ENCODE measurements at regions not wholly inside any gene's neighbourhood (a gene's known extent, or its start where the extent isn't known, plus 50 kb on each side); places are given as distances from the start of the nearest gene placed in this dataset.

DNA sequence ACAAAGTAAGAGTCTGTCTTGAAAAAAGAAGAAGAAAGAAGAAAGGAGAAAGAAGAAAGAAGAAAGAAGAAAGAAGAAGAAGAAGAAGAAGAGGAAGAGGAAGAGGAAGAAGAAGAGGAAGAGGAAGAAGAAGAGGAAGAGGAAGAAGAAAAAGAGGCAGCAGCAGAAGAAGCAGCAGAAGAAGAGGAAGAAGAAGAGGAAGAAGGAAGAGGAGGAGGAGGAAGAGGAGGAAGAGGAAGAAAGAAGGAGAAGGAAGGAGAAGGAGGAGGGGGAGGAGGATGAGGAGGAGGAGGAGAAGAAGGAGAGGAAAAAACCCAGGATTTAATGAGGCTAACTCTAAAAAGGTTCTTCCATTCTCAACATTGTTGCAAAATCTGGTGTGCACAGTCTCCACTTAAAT, 95.4 kb upstream of the PDE10A start:
- no peak overlapping the region for H3K4me3 Mint-ChIP-seq
- no peak overlapping the region for H3K4me2 ChIP-seq (replicated peaks; ENCODE audit: low read depth, low read length, poor library complexity, severe bottlenecking)
- H3K27ac ChIP-seq (ENCODE audit: low read length in 2 of 2) = no peak overlapping the region
- TF ChIP-seq CTCF (IDR thresholded peaks at IDR 0.05) = no peak
- no peak for TF ChIP-seq EZH2 (IDR thresholded peaks at IDR 0.05; ENCODE audit: borderline replicate concordance, insufficient read depth, low read depth, low read length, poor library complexity, severe bottlenecking)
- peaks cover 5% of the 10 kb centered on the region for H3K9me3 Mint-ChIP-seq (ENCODE audit: insufficient read depth)
- DNase-seq = no peak
- no peaks in the 10 kb centered on the region for H3K4me1 ChIP-seq (ENCODE audit: control insufficient read depth in 2 of 2, insufficient read depth in 2 of 2, low read length in 2 of 2)
- ChIA-PET POLR2A (no interaction called here), CTCF (no interaction called here)
- H2AFZ ChIP-seq (ENCODE audit: insufficient read depth, low read depth, low read length, poor library complexity, severe bottlenecking) = no peak overlapping the region
- H3K36me3 ChIP-seq (replicated peaks in 1 of 2; ENCODE audit: control extremely low read depth in 1 of 2, control insufficient read depth in 1 of 2, extremely low read depth in 1 of 2, insufficient read depth in 2 of 2, low read length in 1 of 2) = no peaks in the 10 kb centered on the region
- no peaks in the 10 kb centered on the region for H3K79me2 ChIP-seq (ENCODE audit: control insufficient read depth, insufficient read depth, low read length)
- H3K4me1 Mint-ChIP-seq = no peaks in the 10 kb centered on the region
- no peaks in the 10 kb centered on the region for H3K27me3 ChIP-seq (replicated peaks in 1 of 4; ENCODE audit: control extremely low read depth in 1 of 4, control insufficient read depth in 3 of 4, insufficient read depth in 4 of 4, low read length in 3 of 4)
- H3K4me3 ChIP-seq (ENCODE audit: control extremely low read depth in 1 of 5, extremely low read depth in 1 of 5, insufficient read depth in 1 of 5, low read depth in 2 of 5, low read length in 4 of 5) = no peak overlapping the region
- ATAC-seq (ENCODE audit: low read depth) = no peak
- peaks cover 13% of the 10 kb centered on the region for H3K27me3 Mint-ChIP-seq
- H3K27ac Mint-ChIP-seq = no peak overlapping the region
- no peak overlapping the region for H3K9ac ChIP-seq (ENCODE audit: low read length)
- H4K20me1 ChIP-seq (ENCODE audit: control insufficient read depth, insufficient read depth, low read length, poor library complexity, severe bottlenecking) = no peaks in the 10 kb centered on the region
- peaks cover 0 to 3% (median 0%) of the 10 kb centered on the region in 3 donors for H3K9me3 ChIP-seq (ENCODE audit: control extremely low read depth in 1 of 3, control insufficient read depth in 2 of 3, insufficient read depth in 1 of 3, low read length in 2 of 3)
- intact Hi-C loops (cut with micrococcal nuclease) = no loop called here

GRCh38 chr6:165755583-165755982, 92.5 kb upstream of the PDE10A start:
- Mint-ChIP-seq H3K4me3 (no peak overlapping the region), H3K4me1 (no peaks in the 10 kb centered on the region), H3K27ac (no peak overlapping the region), H3K27me3 (peaks cover 8% of the 10 kb centered on the region), H3K9me3 (ENCODE audit: insufficient read depth) (no peaks in the 10 kb centered on the region)
- intact Hi-C loops (cut with micrococcal nuclease) = no loop called here
- Histone ChIP-seq H3K79me2 (ENCODE audit: control insufficient read depth, insufficient read depth, low read length) (no peaks in the 10 kb centered on the region), H3K27ac (ENCODE audit: low read length in 2 of 2) (no peak overlapping the region), H3K27me3 (replicated peaks in 1 of 4; ENCODE audit: control extremely low read depth in 1 of 4, control insufficient read depth in 3 of 4, insufficient read depth in 4 of 4, low read length in 3 of 4) (no peaks in the 10 kb centered on the region), H3K9ac (ENCODE audit: low read length) (no peak overlapping the region), H3K4me2 (replicated peaks; ENCODE audit: low read depth, low read length, poor library complexity, severe bottlenecking) (no peak overlapping the region), H3K36me3 (replicated peaks in 1 of 2; ENCODE audit: control extremely low read depth in 1 of 2, control insufficient read depth in 1 of 2, extremely low read depth in 1 of 2, insufficient read depth in 2 of 2, low read length in 1 of 2) (no peaks in the 10 kb centered on the region), H2AFZ (ENCODE audit: insufficient read depth, low read depth, low read length, poor library complexity, severe bottlenecking) (no peak overlapping the region), H3K4me3 (ENCODE audit: control extremely low read depth in 1 of 5, extremely low read depth in 1 of 5, insufficient read depth in 1 of 5, low read depth in 2 of 5, low read length in 4 of 5) (no peak overlapping the region), H3K4me1 (ENCODE audit: control insufficient read depth in 2 of 2, insufficient read depth in 2 of 2, low read length in 2 of 2) (no peaks in the 10 kb centered on the region), H3K9me3 (ENCODE audit: control extremely low read depth in 1 of 3, control insufficient read depth in 2 of 3, insufficient read depth in 1 of 3, low read length in 2 of 3) (no peaks in the 10 kb centered on the region), H4K20me1 (ENCODE audit: control insufficient read depth, insufficient read depth, low read length, poor library complexity, severe bottlenecking) (no peaks in the 10 kb centered on the region)
- ChIA-PET POLR2A (no interaction called here), CTCF (no interaction called here)
- DNase-seq = no peak
- no peak for TF ChIP-seq EZH2 (IDR thresholded peaks at IDR 0.05; ENCODE audit: borderline replicate concordance, insufficient read depth, low read depth, low read length, poor library complexity, severe bottlenecking)
- no peak for TF ChIP-seq CTCF (IDR thresholded peaks at IDR 0.05)
- ATAC-seq (ENCODE audit: low read depth) = no peak
- 47% methylated on average over 2 of the region's 4 CpGs for WGBS (ENCODE audit: insufficient coverage)

Measured in B cell (primary cell).